SW 1271 (cell line): ENCODE measurements at regions not wholly inside any gene's neighbourhood (a gene's known extent, or its start where the extent isn't known, plus 50 kb on each side); places are given as distances from the start of the nearest gene placed in this dataset.

Experiments
- DNase-seq, 2 experiments: peaks; one replicate each; lab custom pipeline; 2025; lab: John Stamatoyannopoulos, UW

- DNase-seq: no peak
Measured at GRCh38 chr6:40841721-40842120, 197.3 kb downstream of the UNC5CL start.

- no peak for DNase-seq
Measured at GRCh38 chr6:40832691-40833090, 206.3 kb downstream of the UNC5CL start.

- no peak for DNase-seq
Measured at GRCh38 chr6:40831381-40831780, 207.6 kb downstream of the UNC5CL start.

GRCh38 chr6:40825102-40825501 lies 213.9 kb downstream of the UNC5CL start:
- no peak for DNase-seq

GRCh38 chr6:40823917-40824891 lies 214.8 kb downstream of the UNC5CL start:
- peak; percentile 61 to 62 for DNase-seq

- DNase-seq: no peak
Measured at GRCh38 chr6:40822619-40823018, 216.4 kb downstream of the UNC5CL start.

GRCh38 chr6:40819182-40819834 lies 219.7 kb downstream of the UNC5CL start:
- no peak for DNase-seq

GRCh38 chr6:40817369-40817768 lies 221.7 kb downstream of the UNC5CL start:
- DNase-seq: no peak

GRCh38 chr6:40816601-40817000 lies 222.4 kb downstream of the UNC5CL start:
- DNase-seq: no peak

GRCh38 chr6:40815731-40816130 lies 223.3 kb downstream of the UNC5CL start:
- no peak for DNase-seq

- no peak for DNase-seq
Measured at GRCh38 chr6:40810171-40810570, 223.0 kb upstream of the LRFN2 start.

- no peak for DNase-seq
Measured at GRCh38 chr6:40809627-40810026, 222.5 kb upstream of the LRFN2 start.

- DNase-seq: peak; percentile 20 to 55
Measured at GRCh38 chr6:40807484-40807883, 220.3 kb upstream of the LRFN2 start.

GRCh38 chr6:40806256-40806864 lies 219.2 kb upstream of the LRFN2 start:
- no peak for DNase-seq

- no peak for DNase-seq
Measured at GRCh38 chr6:40805336-40805735, 218.2 kb upstream of the LRFN2 start.

- DNase-seq: no peak
Measured at GRCh38 chr6:40804905-40805304, 217.7 kb upstream of the LRFN2 start.

- no peak for DNase-seq
Measured at GRCh38 chr6:40803897-40804702, 216.9 kb upstream of the LRFN2 start.

- DNase-seq: no peak
Measured at GRCh38 chr6:40802481-40802880, 215.3 kb upstream of the LRFN2 start.

- DNase-seq: no peak
Measured at GRCh38 chr6:40799296-40800140, 212.4 kb upstream of the LRFN2 start.

GRCh38 chr6:40798069-40798770 lies 211.1 kb upstream of the LRFN2 start:
- DNase-seq: no peak
